Osteoblast (primary cell): ENCODE measurements at regions not wholly inside any gene's neighbourhood (a gene's known extent, or its start where the extent isn't known, plus 50 kb on each side); places are given as distances from the start of the nearest gene placed in this dataset.

Source experiments
- DNase-seq: peaks from one replicate; pipeline ENCODE4 v3.0.0; 2011; ENCODE audit warnings: low spot score, mixed read lengths; ENCODE audit not compliant: insufficient read length; ENCODE audit errors: missing footprints
- H2AFZ ChIP-seq: 2 replicates; pipeline ENCODE4 v1.6.0; 2011; ENCODE audit warnings: mild to moderate bottlenecking, low read length
- H3K27ac ChIP-seq: 2 replicates; pipeline ENCODE4 v1.5.1; 2011; ENCODE audit warnings: mild to moderate bottlenecking, low read depth, low read length, moderate library complexity
- H3K27me3 ChIP-seq: 2 replicates; pipeline ENCODE4 v1.6.0; 2012; ENCODE audit warnings: mild to moderate bottlenecking, control low read depth, inconsistent platforms, low read length, moderate library complexity; ENCODE audit not compliant: insufficient read depth
- H3K36me3 ChIP-seq: 2 replicates; pipeline ENCODE4 v1.5.1; 2011; ENCODE audit warnings: mild to moderate bottlenecking, low read length, control low read depth, moderate library complexity; ENCODE audit not compliant: insufficient read depth
- H3K4me1 ChIP-seq: 2 replicates; pipeline ENCODE4 v1.5.1; 2011; ENCODE audit warnings: mild to moderate bottlenecking, low read length, control low read depth, moderate library complexity; ENCODE audit not compliant: insufficient read depth
- H3K4me2 ChIP-seq: 2 replicates; pipeline ENCODE4 v1.6.0; 2011; ENCODE audit warnings: mild to moderate bottlenecking, low read length; ENCODE audit not compliant: insufficient read depth
- H3K4me3 ChIP-seq: fragments of 200-600 bp; sonication (generic); 3 replicates; pipeline ENCODE4 v1.5.1; 2012; ENCODE audit warnings: mild to moderate bottlenecking, low read length, inconsistent platforms; ENCODE audit not compliant: insufficient read depth
- H3K79me2 ChIP-seq: 2 replicates; pipeline ENCODE4 v1.6.0; 2012; ENCODE audit warnings: mild to moderate bottlenecking, low read length, control low read depth, inconsistent platforms; ENCODE audit not compliant: insufficient read depth
- H3K9me3 ChIP-seq: 2 replicates; pipeline ENCODE4 v1.5.1; 2011; ENCODE audit warnings: low read depth, low read length, control low read depth
- H4K20me1 ChIP-seq: 2 replicates; pipeline ENCODE4 v1.6.0; 2012; ENCODE audit warnings: mild to moderate bottlenecking, low read length, control low read depth; ENCODE audit not compliant: insufficient read depth
- TF ChIP-seq, protein P1 (sequence below): IDR thresholded peaks from 2 replicates; pipeline ENCODE4 v1.5.1; 2011; ENCODE audit warnings: mild to moderate bottlenecking, low read depth, low read length, moderate library complexity; ENCODE audit errors: extremely low read depth

DNA sequence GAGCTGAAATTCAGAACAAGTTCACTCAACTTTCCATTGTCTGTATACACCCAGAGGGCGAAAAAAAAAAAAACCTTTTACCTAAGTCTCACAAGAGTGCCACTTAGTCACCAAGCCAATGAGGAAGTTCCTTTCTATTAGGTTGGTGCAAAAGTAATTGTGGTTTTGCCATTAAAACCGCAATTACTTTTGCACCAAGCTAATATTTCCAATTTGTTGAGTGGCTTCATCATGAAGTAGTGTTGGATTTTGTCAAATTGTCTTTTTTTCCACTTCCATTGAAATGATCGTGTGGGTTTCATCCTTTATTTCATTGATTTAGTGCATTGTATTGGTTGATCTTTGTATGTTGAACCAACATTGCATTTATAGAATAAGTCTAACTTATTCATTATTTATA is 253.9 kb downstream of the ZIC4 start:
- DNase-seq = no peak
- TF ChIP-seq, protein P1, sequence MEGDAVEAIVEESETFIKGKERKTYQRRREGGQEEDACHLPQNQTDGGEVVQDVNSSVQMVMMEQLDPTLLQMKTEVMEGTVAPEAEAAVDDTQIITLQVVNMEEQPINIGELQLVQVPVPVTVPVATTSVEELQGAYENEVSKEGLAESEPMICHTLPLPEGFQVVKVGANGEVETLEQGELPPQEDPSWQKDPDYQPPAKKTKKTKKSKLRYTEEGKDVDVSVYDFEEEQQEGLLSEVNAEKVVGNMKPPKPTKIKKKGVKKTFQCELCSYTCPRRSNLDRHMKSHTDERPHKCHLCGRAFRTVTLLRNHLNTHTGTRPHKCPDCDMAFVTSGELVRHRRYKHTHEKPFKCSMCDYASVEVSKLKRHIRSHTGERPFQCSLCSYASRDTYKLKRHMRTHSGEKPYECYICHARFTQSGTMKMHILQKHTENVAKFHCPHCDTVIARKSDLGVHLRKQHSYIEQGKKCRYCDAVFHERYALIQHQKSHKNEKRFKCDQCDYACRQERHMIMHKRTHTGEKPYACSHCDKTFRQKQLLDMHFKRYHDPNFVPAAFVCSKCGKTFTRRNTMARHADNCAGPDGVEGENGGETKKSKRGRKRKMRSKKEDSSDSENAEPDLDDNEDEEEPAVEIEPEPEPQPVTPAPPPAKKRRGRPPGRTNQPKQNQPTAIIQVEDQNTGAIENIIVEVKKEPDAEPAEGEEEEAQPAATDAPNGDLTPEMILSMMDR = no peak
- Histone ChIP-seq H4K20me1 (no peaks in the 10 kb centered on the region), H3K36me3 (no peaks in the 10 kb centered on the region), H3K9me3 (peaks cover 2% of the 10 kb centered on the region), H3K4me1 (no peaks in the 10 kb centered on the region), H3K4me2 (no peak overlapping the region), H3K27ac (no peak overlapping the region), H3K79me2 (no peaks in the 10 kb centered on the region), H3K27me3 (no peaks in the 10 kb centered on the region), H2AFZ (no peak overlapping the region), H3K4me3 (no peak overlapping the region)

DNA sequence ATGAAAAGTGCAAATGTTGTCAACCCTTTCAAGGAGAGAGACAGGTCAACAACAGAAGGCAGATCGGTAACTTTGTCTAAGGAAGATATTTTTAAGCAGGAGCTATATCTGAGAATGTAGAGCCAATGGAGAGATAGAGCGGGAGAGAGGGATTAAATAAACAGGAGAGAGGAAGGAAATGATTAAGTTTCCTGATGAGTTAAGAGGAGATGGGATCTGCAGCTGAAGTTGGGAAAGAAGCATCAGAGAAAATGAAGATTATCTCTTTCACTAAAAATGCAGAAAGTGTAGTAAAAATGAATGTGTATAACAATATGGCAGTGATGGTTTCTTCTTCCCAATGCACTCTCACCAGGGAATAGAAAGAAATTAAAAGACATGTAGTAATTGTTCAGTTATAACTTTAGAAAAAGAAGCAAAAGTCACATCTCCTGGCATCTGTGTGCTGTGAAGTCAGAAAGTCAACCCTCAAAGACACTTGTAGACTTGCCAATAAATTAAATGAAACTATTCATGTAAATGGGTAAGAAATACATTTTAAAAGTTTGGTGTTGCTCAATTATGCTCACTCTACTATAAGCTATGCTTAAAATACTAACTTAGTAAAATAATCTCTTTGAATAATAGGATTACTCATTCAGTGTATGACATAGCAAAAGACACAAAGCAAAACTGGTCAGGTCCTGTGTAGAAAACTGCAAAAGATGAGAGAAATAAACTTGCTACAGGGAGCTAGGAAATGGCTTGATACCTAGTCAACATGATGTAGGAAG is 264.6 kb downstream of the ZIC4 start:
- DNase-seq = peak; percentile 77
- no peaks in the 10 kb centered on the region for H3K27me3 ChIP-seq
- no peaks in the 10 kb centered on the region for H3K9me3 ChIP-seq
- no peak overlapping the region for H2AFZ ChIP-seq
- H3K4me2 ChIP-seq = peak overlapping the region; percentile 20
- TF ChIP-seq, protein P1 = no peak
- no peak overlapping the region for H3K27ac ChIP-seq
- H3K36me3 ChIP-seq = no peaks in the 10 kb centered on the region
- H3K4me1 ChIP-seq = no peaks in the 10 kb centered on the region
- no peaks in the 10 kb centered on the region for H3K79me2 ChIP-seq
- H4K20me1 ChIP-seq = no peaks in the 10 kb centered on the region
- no peak overlapping the region for H3K4me3 ChIP-seq

GRCh38 chr3:147139341-147139740 is 267.0 kb downstream of the ZIC4 start:
- no peaks in the 10 kb centered on the region for H3K79me2 ChIP-seq
- no peak overlapping the region for H2AFZ ChIP-seq
- H3K27me3 ChIP-seq = no peaks in the 10 kb centered on the region
- no peaks in the 10 kb centered on the region for H3K36me3 ChIP-seq
- no peaks in the 10 kb centered on the region for H3K4me1 ChIP-seq
- no peak overlapping the region for H3K27ac ChIP-seq
- DNase-seq = no peak
- H3K4me2 ChIP-seq = no peak overlapping the region
- no peaks in the 10 kb centered on the region for H4K20me1 ChIP-seq
- no peaks in the 10 kb centered on the region for H3K9me3 ChIP-seq
- TF ChIP-seq, protein P1 = no peak
- H3K4me3 ChIP-seq = no peak overlapping the region

DNA sequence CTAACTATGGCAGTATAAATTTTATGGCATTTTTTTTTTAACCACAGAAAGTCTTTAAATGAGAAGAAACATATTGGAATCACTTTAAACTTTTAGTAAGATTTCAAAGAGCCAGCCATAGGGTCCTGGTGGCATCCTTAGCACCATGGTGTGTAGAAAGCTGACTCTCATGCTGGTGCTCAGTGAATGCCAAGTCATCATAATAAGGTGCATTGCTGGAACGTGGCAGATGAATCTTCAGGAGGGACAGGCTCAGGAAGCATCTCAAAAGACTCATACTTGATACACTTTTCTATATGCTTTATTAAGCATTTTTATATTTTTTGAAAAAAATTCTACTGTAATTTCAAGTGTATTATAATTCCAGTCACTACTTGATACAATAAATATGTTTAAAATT is 274.2 kb downstream of the ZIC4 start:
- Histone ChIP-seq H3K27ac (no peak overlapping the region), H3K4me3 (no peak overlapping the region), H3K27me3 (no peaks in the 10 kb centered on the region), H3K79me2 (no peaks in the 10 kb centered on the region), H3K9me3 (no peaks in the 10 kb centered on the region), H4K20me1 (no peaks in the 10 kb centered on the region), H3K4me1 (peaks cover 7% of the 10 kb centered on the region), H3K36me3 (no peaks in the 10 kb centered on the region), H3K4me2 (no peak overlapping the region), H2AFZ (no peak overlapping the region)
- TF ChIP-seq, protein P1 = no peak
- DNase-seq = no peak
